T-helper 1 cell (primary cell): ENCODE measurements at regions not wholly inside any gene's neighbourhood (a gene's known extent, or its start where the extent isn't known, plus 50 kb on each side); places are given as distances from the start of the nearest gene placed in this dataset.
"Not testable (repeated sequence)": the region's sequence is repeated elsewhere in the genome, so short reads cannot be mapped to it uniquely, and the experiment has no call there.

Experiments used
- DNase-seq, 5 donors: peaks; one replicate each; pipeline ENCODE4 v3.0.0-alpha.2; 2012 to 2020

GRCh38 chr6:170232186-170233002 lies 58.5 kb downstream of the DLL1 start:
- DNase-seq: no peak

- no peak for DNase-seq
These were observed 59.3 kb downstream of the DLL1 start for GRCh38 chr6:170231293-170232185.

- DNase-seq: no peak
These were observed 60.2 kb downstream of the DLL1 start for GRCh38 chr6:170230520-170231292.

DNA sequence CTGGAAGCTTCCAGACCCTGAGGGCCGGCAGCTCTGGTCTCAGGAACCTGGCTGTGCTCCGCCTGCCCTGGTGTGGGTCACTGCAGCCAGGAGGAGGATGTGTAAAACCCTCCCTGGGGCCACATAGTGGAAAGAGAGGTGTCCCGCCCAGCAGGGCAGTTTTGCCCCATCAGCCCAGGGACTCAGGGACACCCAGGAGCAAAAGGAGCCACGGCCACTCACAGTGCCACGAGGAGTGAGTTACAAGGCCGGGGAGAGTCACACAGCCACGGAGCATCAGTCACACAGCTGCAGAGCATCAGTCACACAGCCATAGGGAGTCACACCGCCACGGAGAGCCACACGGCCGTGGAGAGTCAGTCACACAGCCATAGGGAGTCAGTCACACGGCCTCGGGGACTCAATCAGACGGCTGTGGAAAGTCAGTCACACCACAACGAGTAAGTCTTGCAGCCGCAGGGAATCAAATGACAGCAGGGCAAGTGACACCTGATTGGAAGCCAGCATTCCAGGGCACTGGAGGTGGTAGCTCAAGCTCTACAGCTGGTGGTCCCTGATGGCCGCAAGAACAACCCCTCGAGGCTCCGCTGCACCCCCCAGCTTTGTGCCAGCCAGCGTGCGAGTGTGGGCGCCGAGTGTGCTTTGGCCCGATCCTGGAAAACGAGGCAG lies 60.9 kb downstream of the DLL1 start:
- no peak for DNase-seq

- DNase-seq: no peak
These were observed 61.5 kb downstream of the DLL1 start for GRCh38 chr6:170229396-170229795.

DNA sequence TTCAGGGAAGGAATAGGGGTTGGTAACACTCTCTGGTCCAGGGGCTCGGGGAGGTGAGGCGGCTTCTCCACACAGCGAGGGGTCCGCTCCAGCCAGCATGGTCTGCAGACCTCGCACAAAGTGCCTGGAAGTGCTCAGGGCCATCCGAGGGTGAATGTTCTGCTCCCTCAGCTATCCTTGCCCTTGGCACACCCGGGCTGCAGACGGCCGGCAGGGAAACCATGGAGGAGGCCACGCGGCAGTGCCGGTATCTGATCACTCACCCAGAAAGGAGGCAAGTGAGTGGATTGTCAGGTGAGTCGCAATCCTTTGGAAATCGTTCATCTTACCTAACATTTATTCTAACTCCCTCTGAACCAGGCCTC lies 62.0 kb downstream of the DLL1 start:
- no peak for DNase-seq

DNA sequence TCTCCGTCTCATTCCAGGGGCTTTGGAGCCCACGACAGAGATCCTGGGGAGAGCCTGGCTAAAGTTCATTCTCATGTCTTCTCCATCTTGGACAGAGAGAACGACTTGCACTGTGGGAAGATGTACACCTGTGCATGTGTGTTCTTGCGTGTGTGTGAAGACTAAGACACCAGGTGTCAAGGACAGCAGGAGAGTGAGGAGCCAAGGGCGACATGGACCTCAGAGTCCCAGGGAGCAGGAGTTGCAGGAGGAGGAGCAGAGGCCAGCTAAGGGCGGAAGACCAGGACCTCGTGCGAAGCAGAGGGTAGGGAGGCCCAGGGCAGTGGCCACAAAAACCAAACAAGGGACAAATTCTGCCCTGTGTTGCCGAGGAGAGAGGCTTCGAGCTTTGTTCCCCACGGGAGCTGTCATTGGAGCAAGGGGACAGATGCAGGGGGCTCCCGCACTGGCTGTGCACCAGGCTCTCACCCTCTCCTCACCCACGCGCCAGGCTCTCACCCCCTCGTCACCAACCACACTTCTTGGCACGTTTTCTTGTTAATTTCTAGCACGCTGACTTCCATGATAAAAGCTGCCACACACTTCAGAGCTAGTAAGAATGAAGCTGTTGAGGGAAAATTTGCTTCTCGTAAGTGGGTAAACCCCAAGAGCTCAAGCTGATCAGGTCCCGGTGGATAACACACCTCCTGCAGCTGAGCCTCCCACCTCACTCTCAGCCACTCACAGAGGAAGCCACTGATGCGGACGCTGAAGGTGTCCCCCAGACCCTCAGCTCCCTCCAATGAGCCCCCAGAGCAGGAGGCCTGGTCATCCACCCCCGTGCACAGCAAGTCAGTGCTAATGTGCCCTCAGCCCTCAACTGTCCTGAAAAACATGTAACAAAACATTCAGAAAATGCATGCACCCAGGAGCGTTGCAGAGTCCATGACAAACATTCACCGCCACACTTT lies 62.6 kb downstream of the DLL1 start:
- DNase-seq: no peak

DNA sequence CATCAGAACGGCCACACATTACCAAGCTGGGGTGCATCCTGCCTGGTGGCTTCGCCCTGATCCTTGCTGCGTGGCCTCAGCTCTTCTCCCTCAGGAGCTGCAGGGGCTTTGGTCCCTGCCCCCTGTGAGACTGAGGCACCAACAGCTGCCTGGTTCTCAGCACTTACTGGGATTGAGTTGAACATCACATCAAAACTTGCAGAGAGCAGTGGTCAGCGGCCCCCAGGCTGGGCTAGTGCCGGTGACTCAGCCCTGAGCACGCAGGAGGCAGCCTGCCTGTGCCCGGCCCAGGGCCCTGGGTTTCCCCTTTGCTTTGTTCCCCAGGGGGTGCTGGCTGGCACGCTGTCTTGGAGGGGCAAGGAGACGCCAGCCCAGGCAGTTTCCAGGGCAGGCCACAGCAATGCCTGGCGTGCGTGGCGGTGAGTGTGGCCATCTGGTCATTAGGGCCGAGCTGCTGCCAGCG lies 63.3 kb downstream of the DLL1 start:
- no peak for DNase-seq

DNA sequence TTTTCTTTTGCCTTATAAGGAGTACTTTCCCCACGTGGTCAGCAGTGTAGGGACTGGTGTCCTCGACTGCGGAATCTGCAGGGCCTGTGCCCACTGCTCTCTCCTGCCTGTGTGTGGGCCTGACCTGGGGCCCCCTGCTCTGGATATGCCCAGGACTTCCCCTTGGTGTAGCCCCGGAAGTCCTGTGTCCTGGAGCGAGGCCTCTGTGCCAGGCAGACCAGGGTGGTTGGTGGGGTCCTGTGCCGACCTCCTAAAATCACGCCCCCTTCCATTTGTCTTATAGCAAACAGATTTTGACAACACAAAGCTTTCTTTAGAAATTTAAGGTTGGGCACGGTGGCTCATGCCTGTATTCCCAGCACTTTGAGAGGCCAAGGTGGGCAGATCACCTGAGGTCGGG lies 64.2 kb downstream of the DLL1 start:
- DNase-seq: no peak

- no peak for DNase-seq
These were observed 64.9 kb downstream of the DLL1 start for GRCh38 chr6:170225852-170226417.

DNA sequence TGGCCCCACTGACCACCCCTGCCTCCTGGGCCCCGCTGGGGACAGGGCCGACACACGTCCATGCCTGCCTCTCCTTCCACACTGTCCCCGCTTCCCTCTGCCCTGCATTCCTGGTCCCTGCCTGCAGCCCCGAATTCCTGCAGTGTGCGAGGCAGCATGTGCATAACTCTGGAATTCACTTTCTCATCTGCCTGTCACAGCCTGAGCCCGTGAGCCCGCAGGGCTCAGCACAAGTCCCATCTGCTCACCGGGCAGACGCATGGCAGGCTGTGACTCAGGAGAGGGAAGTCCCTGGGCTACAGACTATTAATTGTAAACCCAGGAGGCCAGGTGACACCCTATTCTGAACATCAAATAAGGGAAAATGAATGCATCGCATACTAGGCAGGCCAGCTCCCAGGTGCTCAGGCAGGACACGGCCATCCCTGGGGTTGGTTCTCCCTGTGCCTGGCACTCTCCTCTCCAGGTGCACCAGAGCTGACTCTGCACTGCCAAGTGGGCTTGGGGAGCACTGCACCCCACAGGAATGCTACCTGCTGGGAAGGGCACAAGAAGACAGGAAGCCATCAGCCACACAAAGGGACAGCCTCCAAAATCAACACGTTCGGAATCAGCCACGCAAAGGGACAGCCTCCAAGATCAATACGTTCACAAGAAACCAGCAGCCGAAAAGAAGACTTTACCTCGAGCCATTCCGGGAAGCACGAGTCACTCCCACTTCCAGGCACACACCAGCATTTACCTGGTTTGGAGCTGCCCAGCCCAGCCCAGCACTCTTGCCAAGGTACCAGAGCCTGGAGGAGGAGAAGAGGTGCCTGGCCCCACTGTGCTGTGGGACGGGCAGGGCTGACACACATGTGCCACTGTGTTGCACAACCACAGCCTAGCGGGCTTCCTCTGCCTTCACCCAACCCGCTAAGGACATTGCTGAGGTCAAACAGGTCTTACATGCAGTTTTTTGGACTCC lies 65.9 kb downstream of the DLL1 start:
- DNase-seq: no peak

DNA sequence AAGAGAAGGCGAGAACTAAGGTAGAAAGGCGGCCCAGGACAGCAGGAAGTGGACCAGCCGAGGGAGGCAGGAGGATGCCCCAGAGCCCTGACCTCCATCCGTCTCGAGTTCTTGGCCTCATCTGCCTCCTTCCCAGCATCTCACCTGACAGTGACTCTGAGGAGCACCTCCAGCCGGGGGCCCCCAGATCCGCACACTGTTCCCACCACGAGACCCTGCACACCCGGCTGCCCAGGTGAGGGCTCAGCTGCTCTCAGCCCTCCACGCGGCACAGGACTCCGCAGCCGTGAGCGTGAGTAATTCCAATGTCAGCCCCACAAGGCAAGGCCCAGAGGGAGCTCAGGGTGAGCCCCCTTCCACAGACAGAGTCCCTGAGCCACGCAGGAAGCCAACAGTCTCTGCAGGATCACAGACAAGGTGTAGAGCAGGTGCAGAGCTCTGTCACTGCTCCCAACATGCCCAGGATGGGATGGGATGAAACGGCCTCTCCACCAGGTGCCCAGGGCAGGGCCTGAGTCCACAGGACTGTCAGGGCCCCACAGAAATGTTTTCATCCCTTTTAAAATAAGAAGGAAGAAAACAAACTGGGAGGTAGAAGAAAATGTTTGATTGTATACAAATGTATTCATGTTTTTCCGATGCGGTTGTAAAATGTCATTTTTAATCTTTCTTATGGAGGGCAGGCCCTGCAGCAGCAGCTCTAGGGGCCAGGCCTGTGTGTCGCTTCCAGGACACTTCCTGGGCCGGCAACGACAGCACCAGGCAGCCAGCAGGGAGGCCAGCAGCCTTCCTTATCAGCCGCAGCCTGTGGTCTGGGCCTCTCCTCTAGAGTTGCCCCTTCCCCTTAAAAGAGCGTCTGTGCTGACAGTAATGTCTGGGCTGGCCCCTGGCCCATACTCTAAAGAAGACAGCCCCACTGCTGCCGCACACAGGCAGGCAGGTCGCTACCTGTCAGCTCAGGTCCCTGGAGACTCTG lies 66.9 kb downstream of the DLL1 start:
- no peak for DNase-seq

DNA sequence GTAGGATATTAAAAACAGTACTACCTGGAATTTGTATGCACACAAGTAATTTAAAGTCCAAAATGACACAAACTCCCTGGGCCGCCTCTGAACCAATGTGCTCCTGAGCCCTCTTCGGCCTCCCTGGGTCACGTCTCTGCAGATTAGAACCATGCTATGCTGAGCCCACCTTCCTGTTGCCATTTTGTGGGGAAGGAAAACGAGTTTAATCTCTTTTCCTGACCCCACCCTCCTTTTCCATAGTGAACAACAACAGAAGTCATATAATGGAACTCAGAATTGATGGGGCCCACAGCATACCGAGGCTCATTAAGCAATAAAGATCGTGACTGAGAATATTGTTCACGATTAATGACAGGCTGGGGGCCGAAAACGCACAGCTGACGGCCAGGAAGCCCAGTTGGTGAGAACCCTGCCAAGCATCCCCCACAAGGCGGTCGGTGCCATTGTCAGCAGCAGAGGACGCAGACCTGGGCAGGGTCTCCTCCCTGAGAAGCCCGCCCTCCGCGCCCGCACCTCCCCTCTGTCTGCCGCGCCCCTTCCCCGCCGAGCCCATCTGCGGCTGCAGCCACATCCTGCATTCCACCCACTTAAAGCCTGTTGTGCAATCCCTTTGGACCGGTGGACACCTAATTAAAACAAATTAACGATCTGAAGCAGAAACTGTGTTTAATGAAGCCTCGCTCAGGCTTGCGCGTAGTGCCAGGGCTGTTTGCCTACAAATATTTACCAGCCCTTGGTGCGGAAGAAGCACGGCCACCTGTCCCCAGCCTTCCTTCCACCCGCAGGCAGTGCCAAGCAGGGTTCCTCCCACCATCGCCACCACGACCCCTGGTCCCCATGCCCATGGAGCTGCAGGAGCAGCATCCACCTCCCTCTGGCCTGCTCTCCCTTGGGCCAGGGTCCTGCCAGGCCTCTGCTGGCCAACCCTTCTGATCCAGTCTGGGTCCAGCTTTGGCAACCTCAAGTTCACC lies 68.1 kb downstream of the DLL1 start:
- DNase-seq: no peak

GRCh38 chr6:170221753-170222400 lies 69.0 kb downstream of the DLL1 start:
- DNase-seq: no peak

DNA sequence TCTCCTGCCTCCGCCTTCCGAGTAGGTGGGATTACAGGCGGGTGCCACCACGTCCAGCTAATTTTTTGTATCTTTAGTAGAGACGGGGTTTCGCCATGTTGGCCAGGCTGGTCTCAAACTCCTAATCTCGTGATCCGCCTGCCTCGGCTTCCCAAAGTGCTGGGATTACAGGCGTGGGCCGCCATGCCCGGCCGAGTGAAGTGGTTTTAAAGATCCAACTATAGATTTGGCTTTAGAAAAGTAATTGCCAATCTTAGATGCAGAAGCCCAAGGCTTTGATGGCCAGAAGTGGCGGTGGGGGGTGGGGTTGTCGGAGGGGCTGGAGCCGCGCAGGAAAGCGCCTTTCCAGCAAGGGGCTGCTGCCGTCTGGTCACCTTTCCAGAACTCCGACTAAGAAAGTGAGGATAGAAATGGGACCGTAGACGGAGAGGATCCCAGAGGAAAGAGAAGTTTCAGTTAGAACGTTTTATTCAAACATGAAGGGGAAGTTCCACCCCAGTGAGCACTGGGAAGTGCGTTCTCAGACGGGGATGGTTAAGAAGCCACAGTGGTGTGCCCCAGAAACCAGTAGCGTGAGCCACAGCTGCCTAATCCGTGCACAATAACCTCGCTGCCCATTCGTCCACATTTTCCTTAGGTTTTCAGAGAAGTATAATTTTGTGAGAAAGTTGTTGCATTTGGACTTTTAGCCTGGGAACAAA lies 69.7 kb downstream of the DLL1 start:
- no peak for DNase-seq

DNA sequence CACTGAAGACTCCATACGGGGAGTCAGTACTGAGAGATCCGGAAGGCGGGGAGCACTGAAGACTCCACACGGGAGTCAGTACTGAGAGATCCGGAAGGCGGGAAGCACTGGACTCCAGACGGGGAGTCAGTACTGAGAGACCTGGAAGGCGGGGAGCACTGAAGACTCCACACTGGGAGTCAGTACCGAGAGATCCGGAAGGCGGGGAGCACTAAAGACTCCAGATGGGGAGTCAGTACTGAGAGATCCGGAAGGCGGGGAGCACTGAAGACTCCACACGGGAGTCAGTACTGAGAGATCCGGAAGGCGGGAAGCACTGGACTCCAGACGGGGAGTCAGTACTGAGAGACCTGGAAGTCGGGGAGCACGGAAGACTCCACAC lies 77.2 kb downstream of the DLL1 start:
- DNase-seq: not testable (repeated sequence)
